Gastrocnemius medialis (tissue), 4 donors: ENCODE measurements at regions not wholly inside any gene's neighbourhood (a gene's known extent, or its start where the extent isn't known, plus 50 kb on each side); places are given as distances from the start of the nearest gene placed in this dataset.
"Not testable (repeated sequence)": the region's sequence is repeated elsewhere in the genome, so short reads cannot be mapped to it uniquely, and the experiment has no call there.

Experiments used
- ATAC-seq, 2 donors: fragments of 150-250 bp; one replicate each; pipeline ENCODE4 v1.9.1; 2016
- DNase-seq, 2 donors: peaks; one replicate each; pipeline ENCODE4 v3.0.0-alpha.2; 2019
- H3K27ac ChIP-seq, 4 donors: fragments of 200-600 bp; sonication (generic); 1 replicate in 1 of 4; 2 replicates in 3 of 4; pipeline ENCODE4 v1.5.1; 2016 to 2018; ENCODE audit warnings: mild to moderate bottlenecking in 2 of 4, moderate library complexity in 1 of 4
- H3K27me3 ChIP-seq, 3 donors: fragments of 200-600 bp; sonication (generic) in 2 of 3; 1 replicate in 1 of 3; 2 replicates in 2 of 3; pipeline versions ENCODE4 v1.5.1 to v1.6.0; 2016 to 2019; ENCODE audit warnings: mild to moderate bottlenecking in 1 of 3, moderate library complexity in 1 of 3
- H3K36me3 ChIP-seq, 2 donors: fragments of 200-600 bp; sonication (generic) in 1 of 2; one replicate each; pipeline ENCODE4 v1.5.1; 2017 to 2018
- H3K4me1 ChIP-seq, 2 donors: fragments of 200-600 bp; sonication (generic) in 1 of 2; one replicate each; pipeline ENCODE4 v1.5.1; 2016 to 2017; ENCODE audit warnings: mild to moderate bottlenecking in 2 of 2
- H3K4me3 ChIP-seq, 4 donors: fragments of 200-600 bp; sonication (generic) in 3 of 4; 1 replicate in 1 of 4; 2 replicates in 3 of 4; pipeline ENCODE4 v1.5.1; 2016 to 2019; ENCODE audit warnings: mild to moderate bottlenecking in 2 of 4
- H3K9me3 ChIP-seq, 3 donors: fragments of 200-600 bp; sonication (generic) in 2 of 3; 1 replicate in 1 of 3; 2 replicates in 2 of 3; pipeline ENCODE4 v1.5.1; 2016 to 2019
- CTCF ChIP-seq, 5 experiments: fragments of 450-650 bp in 3 of 5; fragments of 200-600 bp in 2 of 5; sonication (generic) in 2 of 5; IDR thresholded peaks in 4 of 5; conservative IDR thresholded peaks in 1 of 5; 1 replicate in 4 of 5; 2 replicates in 1 of 5; pipeline ENCODE4 v1.5.1; 2016 to 2019; ENCODE audit warnings: antibody characterized with exemption in 5 of 5, mild to moderate bottlenecking in 3 of 5, moderate library complexity in 3 of 5
- POLR2A ChIP-seq, 2 donors: fragments of 450-650 bp; IDR thresholded peaks; one replicate each; pipeline ENCODE4 v1.6.1; 2017; ENCODE audit warnings: antibody characterized with exemption in 2 of 2, mild to moderate bottlenecking in 2 of 2, moderate library complexity in 2 of 2
- in situ Hi-C, 4 donors: fragments of 200-750 bp; cut with MboI; loops; one replicate each; pipeline versions ENCODE4 v1.15.0 to v1.8.0; 2017; ENCODE audit warnings: low sequenced_read_pairs in 4 of 4
- intact Hi-C: fragments of 100-400 bp; cut with DNase I; formaldehyde crosslinking; loops from one replicate; pipeline ENCODE4 v1.15.1; 2023; ENCODE audit warnings: low total_unique reads

DNA sequence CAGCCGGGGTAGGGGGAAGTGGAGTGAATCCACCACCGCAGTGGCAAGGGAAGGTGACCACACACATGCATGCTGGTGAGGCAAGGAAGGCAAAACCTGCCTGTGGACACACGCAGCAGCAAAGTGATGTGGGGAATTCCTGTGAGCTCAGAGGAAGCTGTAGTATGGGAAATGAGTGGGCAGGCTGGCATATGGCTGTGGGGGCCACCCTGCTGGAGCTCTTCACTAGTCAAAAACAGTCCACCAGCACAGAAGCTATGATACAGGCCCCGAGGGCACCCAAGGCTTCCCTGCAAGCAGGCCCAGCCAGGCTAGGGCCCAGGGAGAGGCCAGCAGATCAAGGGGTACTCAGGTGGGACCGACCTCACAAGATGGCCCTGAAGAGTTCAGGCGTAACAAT is 239.1 kb downstream of the CHM start:
- intact Hi-C loops (no loop called here), in situ Hi-C loops (no loop called here)
- DNase-seq, result no peak
- no peaks in the 10 kb centered on the region for H3K4me1 ChIP-seq
- no peak for TF ChIP-seq POLR2A (IDR thresholded peaks at IDR 0.05)
- no peak for TF ChIP-seq CTCF (IDR thresholded peaks at IDR 0.05 in 4 of 5, conservative IDR thresholded peaks at IDR 0.05 in 1 of 5)
- no peaks in the 10 kb centered on the region for H3K27me3 ChIP-seq
- H3K4me3 ChIP-seq, result no peak overlapping the region
- no peak overlapping the region for H3K27ac ChIP-seq
- H3K36me3 ChIP-seq, result no peaks in the 10 kb centered on the region
- no peak for ATAC-seq
- H3K9me3 ChIP-seq, result no peaks in the 10 kb centered on the region

GRCh38 chrX:85772391-85772790 is 275.0 kb downstream of the CHM start:
- H3K4me1 ChIP-seq, ATAC-seq, H3K9me3 ChIP-seq, H3K36me3 ChIP-seq, DNase-seq, H3K27ac ChIP-seq, H3K4me3 ChIP-seq, in situ Hi-C loops, H3K27me3 ChIP-seq, intact Hi-C loops: not testable (repeated sequence)

DNA sequence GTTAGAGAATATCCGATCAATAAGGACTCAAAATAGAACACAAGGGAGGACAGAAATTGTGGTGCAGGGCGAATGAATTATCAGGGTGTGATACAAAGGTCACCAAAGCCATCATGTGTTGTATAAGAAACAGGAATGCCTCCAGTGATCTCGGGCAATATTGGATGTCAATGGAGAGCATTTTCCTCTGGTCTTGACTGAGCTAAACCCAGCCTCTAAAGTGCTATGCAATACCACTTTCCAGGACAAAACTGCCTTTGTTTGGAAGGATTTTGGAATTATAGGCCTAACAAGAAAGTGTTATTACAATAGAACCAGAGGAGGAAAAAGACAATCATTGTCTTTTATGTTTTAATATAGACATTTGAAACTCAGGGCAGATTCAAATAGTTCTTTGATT is 281.7 kb downstream of the CHM start:
- no peaks in the 10 kb centered on the region for H3K9me3 ChIP-seq
- ATAC-seq, result no peak
- H3K4me3 ChIP-seq, result no peak overlapping the region
- H3K27me3 ChIP-seq, result no peaks in the 10 kb centered on the region
- H3K36me3 ChIP-seq, result no peaks in the 10 kb centered on the region
- in situ Hi-C loops, result no loop called here
- no peaks in the 10 kb centered on the region for H3K4me1 ChIP-seq
- no peak overlapping the region for H3K27ac ChIP-seq
- TF ChIP-seq CTCF (IDR thresholded peaks at IDR 0.05 in 4 of 5, conservative IDR thresholded peaks at IDR 0.05 in 1 of 5), result no peak
- no peak for TF ChIP-seq POLR2A (IDR thresholded peaks at IDR 0.05)
- intact Hi-C loops, result no loop called here
- no peak for DNase-seq

- H3K27me3 ChIP-seq, in situ Hi-C loops, intact Hi-C loops, ATAC-seq, H3K9me3 ChIP-seq, H3K4me1 ChIP-seq, H3K27ac ChIP-seq, H3K4me3 ChIP-seq, H3K36me3 ChIP-seq, DNase-seq: not testable (repeated sequence)
Observed at GRCh38 chrX:85723025-85723424, 324.3 kb downstream of the CHM start.

DNA sequence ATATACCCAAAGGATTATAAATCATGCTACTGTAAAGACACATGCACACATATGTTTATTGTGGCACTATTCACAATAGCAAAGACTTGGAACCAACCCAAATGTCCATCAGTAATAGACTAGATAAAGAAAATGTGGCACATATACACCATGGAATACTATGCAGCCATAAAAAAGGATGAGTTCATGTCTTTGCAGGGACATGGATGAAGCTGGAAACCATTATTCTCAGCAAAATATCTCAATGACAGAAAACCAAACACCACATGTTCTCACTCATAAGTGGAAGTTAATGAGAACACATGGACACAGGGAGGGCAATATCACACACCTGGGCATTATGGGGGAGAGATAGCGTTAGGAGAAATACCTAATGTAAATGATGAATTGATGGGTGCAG is 323.8 kb upstream of the POF1B start:
- H3K9me3 ChIP-seq, H3K27ac ChIP-seq, in situ Hi-C loops: not testable (repeated sequence)

GRCh38 chrX:85698921-85699320 is 319.5 kb upstream of the POF1B start:
- H3K27ac ChIP-seq, result no peak overlapping the region
- in situ Hi-C loops, result no loop called here
- ATAC-seq, result no peak

More for the DNA sequence above, 323.8 kb upstream of the POF1B start:
- H3K4me3 ChIP-seq, H3K36me3 ChIP-seq, H3K4me1 ChIP-seq, ATAC-seq, H3K27me3 ChIP-seq, intact Hi-C loops, DNase-seq: not testable (repeated sequence)

More at GRCh38 chrX:85698921-85699320, 319.5 kb upstream of the POF1B start:
- TF ChIP-seq POLR2A (IDR thresholded peaks at IDR 0.05), result no peak
- no peak for TF ChIP-seq CTCF (IDR thresholded peaks at IDR 0.05 in 4 of 5, conservative IDR thresholded peaks at IDR 0.05 in 1 of 5)
- Histone ChIP-seq H3K27me3 (no peaks in the 10 kb centered on the region), H3K36me3 (no peaks in the 10 kb centered on the region), H3K4me1 (no peaks in the 10 kb centered on the region), H3K9me3 (no peaks in the 10 kb centered on the region), H3K4me3 (no peak overlapping the region)
- intact Hi-C loops, result no loop called here
- DNase-seq, result no peak
